CD14-positive monocyte (primary cell): ENCODE measurements at regions not wholly inside any gene's neighbourhood (a gene's known extent, or its start where the extent isn't known, plus 50 kb on each side); places are given as distances from the start of the nearest gene placed in this dataset.

Source experiments
- DNase-seq, 3 donors: peaks; one replicate each; pipeline ENCODE4 v3.0.0-alpha.2; 2011 to 2022
- H2AFZ ChIP-seq: 2 replicates; pipeline ENCODE4 v1.6.0; 2012; ENCODE audit warnings: mild to moderate bottlenecking, low read depth, low read length, inconsistent platforms; ENCODE audit not compliant: insufficient read depth, poor library complexity, severe bottlenecking
- H3K27ac ChIP-seq, 2 donors: 1 replicate in 1 of 2; 2 replicates in 1 of 2; pipeline ENCODE4 v1.5.1; 2012 to 2013; ENCODE audit warnings: low read length in 2 of 2, control low read depth in 1 of 2, inconsistent platforms in 1 of 2, low read depth in 1 of 2, mild to moderate bottlenecking in 1 of 2
- H3K27me3 ChIP-seq, 2 donors: one replicate each; pipeline versions ENCODE4 v1.6.0 to v1.6.1; 2011 to 2013; ENCODE audit warnings: low read length in 2 of 2; ENCODE audit not compliant: control insufficient read depth in 2 of 2, insufficient read depth in 2 of 2
- H3K36me3 ChIP-seq, 2 donors: replicated peaks in 1 of 2; 1 replicate in 1 of 2; 2 replicates in 1 of 2; pipeline versions ENCODE4 v1.5.1 to v1.6.1; 2012 to 2013; ENCODE audit warnings: low read length in 2 of 2, control low read depth in 1 of 2, inconsistent platforms in 1 of 2, mild to moderate bottlenecking in 1 of 2; ENCODE audit not compliant: insufficient read depth in 2 of 2, control insufficient read depth in 1 of 2
- H3K4me1 ChIP-seq, 2 donors: 1 replicate in 1 of 2; 2 replicates in 1 of 2; pipeline versions ENCODE4 v1.5.1 to v1.6.1; 2012 to 2013; ENCODE audit warnings: low read length in 2 of 2, control low read depth in 1 of 2, inconsistent platforms in 1 of 2, mild to moderate bottlenecking in 1 of 2, moderate library complexity in 1 of 2; ENCODE audit not compliant: insufficient read depth in 2 of 2, control insufficient read depth in 1 of 2
- H3K4me2 ChIP-seq: replicated peaks from 2 replicates; pipeline ENCODE3; 2012; ENCODE audit warnings: low read length, moderate library complexity, mild to moderate bottlenecking; ENCODE audit not compliant: poor library complexity, severe bottlenecking; ENCODE audit errors: extremely low read depth
- H3K4me3 ChIP-seq, 3 experiments: fragments of 200-600 bp in 1 of 3; sonication (generic) in 1 of 3; replicated peaks in 1 of 3; 1 replicate in 2 of 3; 2 replicates in 1 of 3; pipeline ENCODE4 v1.5.1; 2011 to 2013; ENCODE audit warnings: low read length in 3 of 3, mild to moderate bottlenecking in 3 of 3, control low read depth in 2 of 3, low read depth in 2 of 3, inconsistent platforms in 1 of 3, moderate library complexity in 1 of 3
- H3K79me2 ChIP-seq: 2 replicates; pipeline ENCODE4 v1.6.0; 2012; ENCODE audit warnings: mild to moderate bottlenecking, control low read depth, inconsistent platforms, low read length, moderate library complexity; ENCODE audit not compliant: insufficient read depth
- H3K9ac ChIP-seq: 2 replicates; pipeline ENCODE4 v1.6.0; 2017; ENCODE audit warnings: low read length, mild to moderate bottlenecking; ENCODE audit not compliant: insufficient read depth, poor library complexity, severe bottlenecking
- H3K9me3 ChIP-seq, 2 donors: replicated peaks in 1 of 2; 1 replicate in 1 of 2; 2 replicates in 1 of 2; pipeline versions ENCODE4 v1.5.1 to v1.6.1; 2012 to 2013; ENCODE audit warnings: low read length in 2 of 2, control low read depth in 1 of 2; ENCODE audit not compliant: control insufficient read depth in 1 of 2, insufficient read depth in 1 of 2
- H4K20me1 ChIP-seq: 2 replicates; pipeline ENCODE4 v1.6.0; 2012; ENCODE audit warnings: mild to moderate bottlenecking, low read length, control low read depth, moderate library complexity; ENCODE audit not compliant: insufficient read depth
- H3K27ac Mint-ChIP-seq, 7 donors: one replicate each; pipeline ENCODE4 v1.8.0; 2020; ENCODE audit warnings: mild to moderate bottlenecking in 7 of 7, mixed read lengths in 7 of 7, moderate library complexity in 6 of 7, inconsistent platforms in 2 of 7
- H3K27me3 Mint-ChIP-seq, 3 donors: one replicate each; pipeline ENCODE4 v1.8.0; 2021 to 2022; ENCODE audit warnings: low read depth in 3 of 3, mild to moderate bottlenecking in 3 of 3, mixed read lengths in 3 of 3, moderate library complexity in 3 of 3, inconsistent platforms in 1 of 3
- H3K36me3 Mint-ChIP-seq, 2 donors: one replicate each; pipeline ENCODE4 v1.8.0; 2020; ENCODE audit warnings: mixed read lengths in 2 of 2, inconsistent platforms in 1 of 2, mild to moderate bottlenecking in 1 of 2
- H3K4me1 Mint-ChIP-seq: one replicate; pipeline ENCODE4 v1.8.0; 2020; ENCODE audit warnings: mild to moderate bottlenecking, mixed read lengths
- H3K4me3 Mint-ChIP-seq, 2 donors: one replicate each; pipeline ENCODE4 v1.8.0; 2020; ENCODE audit warnings: mild to moderate bottlenecking in 2 of 2, mixed read lengths in 2 of 2, moderate library complexity in 1 of 2
- H3K9me3 Mint-ChIP-seq, 7 donors: one replicate each; pipeline ENCODE4 v1.8.0; 2020 to 2022; ENCODE audit warnings: mixed read lengths in 7 of 7, mild to moderate bottlenecking in 6 of 7, moderate library complexity in 6 of 7, inconsistent platforms in 2 of 7
- CTCF ChIP-seq: fragments of 200-600 bp; IDR thresholded peaks from one replicate; pipeline ENCODE4 v1.8.0; 2022; ENCODE audit warnings: antibody characterized with exemption, mild to moderate bottlenecking
- intact Hi-C, 2 donors: fragments of 100-400 bp; cut with micrococcal nuclease; formaldehyde crosslinking; loops; one replicate each; pipeline versions ENCODE4 v1.15.0 to v1.15.1; 2023

GRCh38 chr2:234741976-234742375 is 209.8 kb upstream of the SH3BP4 start:
- peaks cover 0 to 2% (median 1%) of the 10 kb centered on the region in 3 donors for H3K27me3 Mint-ChIP-seq
- H3K36me3 Mint-ChIP-seq: no peaks in the 10 kb centered on the region
- Histone ChIP-seq H3K9ac (no peak overlapping the region), H3K27me3 (no peaks in the 10 kb centered on the region), H3K4me2 (no peak overlapping the region), H4K20me1 (no peaks in the 10 kb centered on the region), H3K4me1 (no peaks in the 10 kb centered on the region), H3K79me2 (no peaks in the 10 kb centered on the region), H3K9me3 (peaks cover 0 to 3% of the 10 kb centered on the region in 2 donors), H3K36me3 (no peaks in the 10 kb centered on the region), H3K27ac (no peak overlapping the region), H2AFZ (no peak overlapping the region), H3K4me3 (no peak overlapping the region)
- intact Hi-C loops: no loop called here
- no peak overlapping the region for H3K4me3 Mint-ChIP-seq
- no peak for DNase-seq
- H3K9me3 Mint-ChIP-seq: peaks cover 0 to 11% (median 3%) of the 10 kb centered on the region in 7 donors
- no peak for TF ChIP-seq CTCF
- H3K27ac Mint-ChIP-seq: no peak overlapping the region
- no peaks in the 10 kb centered on the region for H3K4me1 Mint-ChIP-seq

- Histone ChIP-seq H3K4me1 (no peaks in the 10 kb centered on the region), H2AFZ (no peak overlapping the region), H3K9me3 (peaks cover 0 to 7% of the 10 kb centered on the region in 2 donors), H3K4me3 (no peak overlapping the region), H3K79me2 (no peaks in the 10 kb centered on the region), H3K4me2 (no peak overlapping the region), H3K36me3 (no peaks in the 10 kb centered on the region), H3K27me3 (no peaks in the 10 kb centered on the region), H3K9ac (no peak overlapping the region), H4K20me1 (no peaks in the 10 kb centered on the region), H3K27ac (no peak overlapping the region)
- peaks cover 3 to 14% (median 7%) of the 10 kb centered on the region in 7 donors for H3K9me3 Mint-ChIP-seq
- no peaks in the 10 kb centered on the region for H3K36me3 Mint-ChIP-seq
- H3K27me3 Mint-ChIP-seq: peaks cover 0 to 7% (median 2%) of the 10 kb centered on the region in 3 donors
- no peak for DNase-seq
- intact Hi-C loops: no loop called here
- no peak for TF ChIP-seq CTCF
- no peaks in the 10 kb centered on the region for H3K4me1 Mint-ChIP-seq
- no peak overlapping the region for H3K27ac Mint-ChIP-seq
- H3K4me3 Mint-ChIP-seq: no peak overlapping the region
Measured at GRCh38 chr2:234739061-234739460, 212.8 kb upstream of the SH3BP4 start.
